Endothelial cell of umbilical vein (primary cell): ENCODE measurements at regions not wholly inside any gene's neighbourhood (a gene's known extent, or its start where the extent isn't known, plus 50 kb on each side); places are given as distances from the start of the nearest gene placed in this dataset.

Experiments used
- BruUV-seq: library from RNA; stranded (reverse); fragments of 400-500 nt; replicated peaks from 2 replicates; lab custom pipeline; 2021; lab: Mats Ljungman, UMichigan
- CTCF ChIA-PET: fragments of 300-600, 350-600 bp; sonication (Branson Sonifier 250); formaldehyde crosslinking; loops from one replicate; lab custom pipeline; 2021; ENCODE audit warnings: antibody characterized with exemption, inconsistent platforms; lab: Charles Lee
- POLR2A ChIA-PET: fragments of 300-600, 350-600 bp; sonication (Branson Sonifier 250); formaldehyde crosslinking; loops from one replicate; lab custom pipeline; 2021; ENCODE audit warnings: antibody characterized with exemption, inconsistent platforms; lab: Charles Lee
- DNase-seq: peaks from one replicate; pipeline ENCODE4 v3.0.0-alpha.2; 2011; ENCODE audit warnings: low read depth, low spot score
- FAIRE-seq: peaks from 2 replicates; lab custom pipeline; 2011; peaks lifted over from hg19 to GRCh38; lab: Jason Lieb, UNC
- H2AFZ ChIP-seq: 2 replicates; pipeline ENCODE4 v1.6.0; 2012; ENCODE audit warnings: low read depth, low read length, control low read depth, inconsistent platforms
- H3K27ac ChIP-seq: 2 replicates; pipeline ENCODE4 v1.5.1; 2011; ENCODE audit warnings: low read depth, mild to moderate bottlenecking, control low read depth, low read length, moderate library complexity; ENCODE audit not compliant: insufficient read depth
- H3K27me3 ChIP-seq, 2 experiments: 2 replicates each; pipeline versions ENCODE4 v1.6.0 to v1.6.1; 2011; ENCODE audit warnings: low read length in 2 of 2, mixed read lengths in 1 of 2; ENCODE audit not compliant: control insufficient read depth in 2 of 2, insufficient read depth in 2 of 2
- H3K36me3 ChIP-seq, 2 experiments: 2 replicates in 1 of 2; 3 replicates in 1 of 2; pipeline ENCODE4 v1.5.1; 2011; ENCODE audit warnings: low read length in 2 of 2, mild to moderate bottlenecking in 1 of 2, moderate library complexity in 1 of 2; ENCODE audit not compliant: control insufficient read depth in 2 of 2, insufficient read depth in 2 of 2; ENCODE audit errors: extremely low read depth in 1 of 2
- H3K4me1 ChIP-seq: 3 replicates; pipeline ENCODE4 v1.5.1; 2011; ENCODE audit warnings: mild to moderate bottlenecking, low read length; ENCODE audit not compliant: control insufficient read depth, insufficient read depth; ENCODE audit errors: extremely low read depth
- H3K4me2 ChIP-seq: 2 replicates; pipeline ENCODE4 v1.6.1; 2011; ENCODE audit warnings: low read length, control low read depth, mixed read lengths; ENCODE audit not compliant: insufficient read depth
- H3K4me3 ChIP-seq, 3 experiments: fragments of 200-600 bp in 1 of 3; sonication (generic), shearing (Covaris generic) in 1 of 3; replicated peaks in 1 of 3; 2 replicates each; pipeline ENCODE4 v1.5.1; 2011 to 2016; ENCODE audit warnings: control low read depth in 3 of 3, low read length in 3 of 3, mild to moderate bottlenecking in 2 of 3, inconsistent platforms in 1 of 3, low read depth in 1 of 3, moderate library complexity in 1 of 3; ENCODE audit not compliant: insufficient read depth in 1 of 3
- H3K79me2 ChIP-seq: 2 replicates; pipeline ENCODE4 v1.6.0; 2012; ENCODE audit warnings: low read length, inconsistent platforms; ENCODE audit not compliant: control insufficient read depth, insufficient read depth
- H3K9ac ChIP-seq: replicated peaks from 2 replicates; pipeline ENCODE3; 2011; ENCODE audit warnings: low read length, control low read depth; ENCODE audit not compliant: insufficient read depth; ENCODE audit errors: extremely low read depth
- H3K9me1 ChIP-seq: replicated peaks from 3 replicates; pipeline ENCODE4 v1.6.0; 2011; ENCODE audit warnings: mild to moderate bottlenecking, low read length; ENCODE audit not compliant: control insufficient read depth, insufficient read depth; ENCODE audit errors: extremely low read depth
- H3K9me3 ChIP-seq: replicated peaks from 2 replicates; pipeline ENCODE4 v1.5.1; 2012; ENCODE audit warnings: low read length, inconsistent platforms; ENCODE audit not compliant: control insufficient read depth, insufficient read depth
- H4K20me1 ChIP-seq: replicated peaks from 2 replicates; pipeline ENCODE3; 2011; ENCODE audit warnings: mild to moderate bottlenecking, low read length; ENCODE audit not compliant: control insufficient read depth, insufficient read depth; ENCODE audit errors: extremely low read depth
- EZH2 ChIP-seq: IDR thresholded peaks from 2 replicates; pipeline ENCODE4 v1.6.1; 2012; ENCODE audit warnings: borderline replicate concordance, low read depth, mild to moderate bottlenecking, moderate library complexity, low read length, inconsistent platforms; ENCODE audit not compliant: severe bottlenecking
- FOS ChIP-seq: IDR thresholded peaks from 2 replicates; pipeline ENCODE4 v1.6.1; 2011; ENCODE audit warnings: mild to moderate bottlenecking, low read length, moderate library complexity, borderline replicate concordance; ENCODE audit not compliant: insufficient read depth
- GATA2 ChIP-seq: IDR thresholded peaks from 2 replicates; pipeline ENCODE4 v1.7.0; 2011; ENCODE audit warnings: low read depth, mild to moderate bottlenecking, moderate library complexity, mixed read lengths, low read length; ENCODE audit not compliant: insufficient read length, insufficient read depth
- JUN ChIP-seq: IDR thresholded peaks from 2 replicates; pipeline ENCODE4 v1.6.1; 2011; ENCODE audit warnings: borderline replicate concordance, low read depth; ENCODE audit not compliant: insufficient read length, insufficient read depth
- MYC ChIP-seq: IDR thresholded peaks from one replicate; pipeline ENCODE4 v1.6.1; 2011; ENCODE audit warnings: mild to moderate bottlenecking, low read depth, low read length
- POLR2A ChIP-seq: IDR thresholded peaks from 2 replicates; pipeline ENCODE4 v1.6.1; 2012; ENCODE audit warnings: low read depth, mild to moderate bottlenecking, control low read depth, low read length
- POLR2AphosphoS5 ChIP-seq: IDR thresholded peaks from 2 replicates; pipeline ENCODE4 v1.6.1; 2012; ENCODE audit warnings: low read depth, mild to moderate bottlenecking, control low read depth, low read length, moderate library complexity; ENCODE audit not compliant: insufficient read depth
- dilution Hi-C: fragments of 300-500 bp; cut with MboI; formaldehyde crosslinking; loops from one replicate; pipeline ENCODE4 v1.15.0; 2019; ENCODE audit warnings: low sequenced_read_pairs; ENCODE audit not compliant: extremely low pct_ligation_motif_present
- intact Hi-C: fragments of 100-400 bp; cut with micrococcal nuclease; formaldehyde crosslinking; loops from one replicate; pipeline ENCODE4 v1.10.0; 2022
- TF ChIP-seq, protein P1 (sequence below): IDR thresholded peaks from 2 replicates; pipeline ENCODE4 v1.6.1; 2011; ENCODE audit not compliant: insufficient read depth, insufficient read length
- TF ChIP-seq, protein P2 (sequence below), 2 donors: IDR thresholded peaks; 1 replicate in 1 of 2; 2 replicates in 1 of 2; pipeline ENCODE4 v1.5.1; 2011; ENCODE audit warnings: low read length in 2 of 2, mild to moderate bottlenecking in 2 of 2, moderate library complexity in 2 of 2, control low read depth in 1 of 2, inconsistent platforms in 1 of 2, low read depth in 1 of 2; ENCODE audit not compliant: insufficient read depth in 1 of 2; ENCODE audit errors: extremely low read depth in 1 of 2

DNA sequence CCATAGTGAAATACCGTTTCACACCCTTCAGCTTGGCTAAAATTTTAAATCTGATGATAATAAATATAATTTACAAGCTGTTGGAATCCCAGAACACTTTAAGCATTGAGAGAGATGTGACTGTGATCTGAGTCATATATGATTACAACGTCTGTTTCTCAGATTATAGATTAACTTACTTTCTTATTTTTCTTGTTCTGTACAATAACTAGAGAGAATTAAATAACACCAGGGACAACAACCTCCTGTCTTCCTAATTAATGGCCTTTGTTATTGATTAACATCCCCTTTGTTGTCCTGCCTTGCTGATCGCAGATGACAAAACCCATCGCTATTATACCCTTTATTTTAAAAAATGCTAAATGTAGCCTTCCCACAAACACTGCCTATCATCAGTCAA lies 87.8 kb upstream of the EZR start:
- H3K4me2 ChIP-seq, result no peak overlapping the region
- FAIRE-seq (no peak), DNase-seq (no peak)
- ChIA-PET CTCF (no interaction called here), POLR2A (no interaction called here)
- H3K9me1 ChIP-seq, result no peaks in the 10 kb centered on the region
- no peak overlapping the region for H3K27ac ChIP-seq
- H3K9ac ChIP-seq, result no peak overlapping the region
- H3K4me1 ChIP-seq, result no peaks in the 10 kb centered on the region
- BruUV-seq, result no TSS peak
- intact Hi-C loops (no loop called here), dilution Hi-C loops (no loop called here)
- no peaks in the 10 kb centered on the region for H3K9me3 ChIP-seq
- no peaks in the 10 kb centered on the region for H4K20me1 ChIP-seq
- no peaks in the 10 kb centered on the region for H3K79me2 ChIP-seq
- H3K36me3 ChIP-seq, result no peaks in the 10 kb centered on the region
- peaks cover 0 to 8% of the 10 kb centered on the region in 2 experiments for H3K27me3 ChIP-seq
- no peak overlapping the region for H3K4me3 ChIP-seq
- TF ChIP-seq EZH2 (no peak), GATA2 (no peak), JUN (no peak), MYC (no peak), POLR2AphosphoS5 (no peak), FOS (no peak), POLR2A (no peak)
- TF ChIP-seq, protein P1, sequence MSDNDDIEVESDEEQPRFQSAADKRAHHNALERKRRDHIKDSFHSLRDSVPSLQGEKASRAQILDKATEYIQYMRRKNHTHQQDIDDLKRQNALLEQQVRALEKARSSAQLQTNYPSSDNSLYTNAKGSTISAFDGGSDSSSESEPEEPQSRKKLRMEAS, result no peak
- TF ChIP-seq, protein P2, sequence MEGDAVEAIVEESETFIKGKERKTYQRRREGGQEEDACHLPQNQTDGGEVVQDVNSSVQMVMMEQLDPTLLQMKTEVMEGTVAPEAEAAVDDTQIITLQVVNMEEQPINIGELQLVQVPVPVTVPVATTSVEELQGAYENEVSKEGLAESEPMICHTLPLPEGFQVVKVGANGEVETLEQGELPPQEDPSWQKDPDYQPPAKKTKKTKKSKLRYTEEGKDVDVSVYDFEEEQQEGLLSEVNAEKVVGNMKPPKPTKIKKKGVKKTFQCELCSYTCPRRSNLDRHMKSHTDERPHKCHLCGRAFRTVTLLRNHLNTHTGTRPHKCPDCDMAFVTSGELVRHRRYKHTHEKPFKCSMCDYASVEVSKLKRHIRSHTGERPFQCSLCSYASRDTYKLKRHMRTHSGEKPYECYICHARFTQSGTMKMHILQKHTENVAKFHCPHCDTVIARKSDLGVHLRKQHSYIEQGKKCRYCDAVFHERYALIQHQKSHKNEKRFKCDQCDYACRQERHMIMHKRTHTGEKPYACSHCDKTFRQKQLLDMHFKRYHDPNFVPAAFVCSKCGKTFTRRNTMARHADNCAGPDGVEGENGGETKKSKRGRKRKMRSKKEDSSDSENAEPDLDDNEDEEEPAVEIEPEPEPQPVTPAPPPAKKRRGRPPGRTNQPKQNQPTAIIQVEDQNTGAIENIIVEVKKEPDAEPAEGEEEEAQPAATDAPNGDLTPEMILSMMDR (IDR thresholded peaks at IDR 0.05; ENCODE audit: extremely low read depth in 1 of 2, insufficient read depth in 1 of 2, low read depth in 1 of 2, low read length in 2 of 2), result no peak
- no peak overlapping the region for H2AFZ ChIP-seq
